ENCODE measurements at regions not wholly inside any gene's neighbourhood (a gene's known extent, or its start where the extent isn't known, plus 50 kb on each side); places are given as distances from the start of the nearest gene placed in this dataset.
A peak's percentile ranks its signal among the peaks of the same experiment; 100 is the strongest.
"Not testable (repeated sequence)": the region's sequence is repeated elsewhere in the genome, so short reads cannot be mapped to it uniquely, and the experiment has no call there.

DNA sequence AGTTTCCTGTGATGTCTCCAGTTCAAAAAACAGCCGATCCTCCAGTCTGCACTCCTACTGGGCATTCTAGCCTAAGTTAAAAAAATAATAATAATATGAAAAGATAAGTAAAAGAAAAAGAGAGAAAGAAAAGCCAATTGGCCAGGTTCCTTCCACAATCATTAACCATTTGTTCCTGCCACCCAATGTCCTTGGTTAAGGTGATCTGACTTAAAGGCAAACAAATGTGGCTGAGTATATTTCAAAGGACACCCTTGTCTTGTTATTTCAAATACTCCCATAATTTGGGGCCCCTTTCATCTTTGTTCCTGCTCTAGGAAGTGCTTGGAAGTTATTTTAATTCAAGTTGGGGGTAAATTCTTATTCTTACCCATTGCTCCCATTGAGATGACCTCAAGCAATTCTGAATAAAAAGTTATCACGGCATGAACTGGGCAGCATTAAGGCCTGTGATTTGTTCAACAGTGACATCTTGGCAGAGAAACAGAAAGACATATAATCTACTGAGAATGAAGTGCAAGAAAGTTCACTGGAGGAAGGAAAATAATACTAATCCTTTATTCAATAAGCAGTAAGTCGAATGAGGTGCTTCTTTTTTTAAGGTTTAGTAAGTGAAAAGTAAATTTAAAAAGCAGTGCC, 1054.5 kb upstream of the FANCL start:
- DNase-seq, result no peak

DNA sequence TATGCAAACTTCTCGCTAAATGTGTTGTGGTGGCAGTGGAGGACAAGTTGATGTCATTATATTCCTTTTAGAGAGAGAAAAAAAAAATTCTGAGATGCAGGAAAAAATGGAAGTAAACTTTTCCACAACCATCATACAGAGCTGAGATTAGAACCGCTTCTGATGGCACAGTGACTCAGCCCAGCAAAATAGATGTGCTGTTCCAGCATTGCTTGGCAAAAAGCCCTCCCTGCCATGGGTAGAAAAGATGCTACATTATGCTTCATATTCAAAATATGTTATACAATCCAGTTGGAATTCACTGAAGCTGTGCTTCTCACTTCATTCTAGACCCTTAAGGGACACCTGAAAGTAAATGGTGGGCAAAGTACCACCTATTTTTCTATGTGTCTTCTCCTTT, 1047.6 kb upstream of the FANCL start:
- DNase-seq, result no peak

DNA sequence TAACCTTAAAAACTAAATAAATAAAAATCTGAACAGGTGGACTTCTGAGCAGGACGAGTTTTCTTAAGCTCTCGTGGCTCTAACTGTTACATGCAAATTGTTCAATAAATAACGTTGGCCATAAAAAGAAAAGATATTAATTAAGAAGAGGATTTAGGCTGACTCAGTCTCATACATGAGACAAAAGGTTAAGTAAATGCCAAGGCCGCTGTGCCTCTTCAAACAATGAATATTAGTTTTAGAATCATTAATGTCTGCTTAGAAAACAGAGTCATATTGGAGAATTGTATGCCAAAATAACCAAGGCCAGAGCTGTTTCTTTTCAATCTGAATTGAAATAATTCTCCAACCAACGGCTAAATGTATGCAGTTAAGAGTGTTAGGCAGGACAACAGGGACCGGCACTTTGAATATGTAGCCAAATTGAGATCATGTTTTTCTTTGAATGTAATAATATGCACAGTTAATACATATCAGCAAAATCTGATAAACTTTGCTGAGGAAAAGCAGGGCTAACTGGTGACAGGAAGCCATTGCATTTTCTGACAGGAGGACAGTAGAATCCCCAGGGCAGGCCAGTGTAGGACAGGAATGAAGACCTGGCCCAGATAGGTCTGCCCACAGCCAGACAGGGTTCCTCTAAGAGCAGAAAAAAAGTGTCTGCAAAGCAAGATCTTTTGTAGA, 1041.4 kb upstream of the FANCL start:
- DNase-seq, result peak; percentile 13

DNA sequence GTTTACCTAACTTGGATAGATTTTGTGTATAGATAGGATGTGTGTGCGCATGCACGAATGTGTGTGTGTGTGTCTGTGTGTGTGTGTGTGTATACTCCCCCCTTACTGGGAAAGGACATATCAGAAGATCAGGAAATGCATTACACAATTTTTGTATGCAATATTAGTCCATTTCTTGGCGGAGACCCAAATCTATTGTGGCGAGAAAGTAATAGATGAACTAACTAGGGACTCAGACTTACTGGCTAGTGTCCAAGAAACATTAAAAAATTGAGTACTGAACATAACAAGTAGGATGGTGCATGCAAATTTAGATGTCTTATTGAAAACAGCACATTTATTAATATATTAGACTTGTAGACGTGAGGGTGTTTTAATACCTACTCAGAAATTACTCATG, 1036.5 kb upstream of the FANCL start:
- DNase-seq, result no peak

DNA sequence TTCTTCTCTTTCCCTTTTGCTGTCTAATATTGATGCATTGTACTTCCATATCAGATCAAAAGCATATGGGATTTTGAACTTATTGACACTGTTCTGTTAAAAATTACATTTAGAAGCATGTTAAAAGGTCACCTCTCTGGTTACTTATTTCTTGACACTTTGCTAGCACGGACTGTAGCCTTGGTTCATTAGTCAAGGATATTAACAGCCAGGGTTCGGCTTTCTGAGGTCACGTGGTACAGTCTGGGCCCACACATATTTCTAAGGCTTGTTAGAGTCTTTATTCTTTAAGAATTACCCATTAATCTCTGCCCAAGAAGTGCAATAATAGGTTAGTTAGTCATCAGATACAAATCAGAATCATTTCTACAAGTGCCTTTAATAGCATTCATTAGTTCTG, 1035.8 kb upstream of the FANCL start:
- DNase-seq, result no peak

DNA sequence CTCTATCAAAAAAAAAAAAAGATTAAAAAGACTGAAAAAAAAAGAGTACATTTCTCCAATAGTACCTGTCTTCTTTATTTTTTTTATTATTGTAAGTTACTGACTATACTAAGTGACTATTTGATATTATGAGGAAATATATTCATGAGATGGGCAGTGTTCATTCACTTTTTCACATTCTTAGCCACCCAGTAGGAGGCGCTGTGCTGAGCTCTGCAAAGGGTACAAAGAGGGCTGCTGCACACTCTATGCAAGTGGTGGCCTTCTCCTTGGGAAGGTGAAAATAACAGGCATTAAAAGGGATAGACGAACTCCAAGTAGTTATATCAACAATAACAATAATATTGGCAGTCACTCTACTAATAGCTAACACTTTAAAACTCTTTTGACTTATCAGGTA, 1034.9 kb upstream of the FANCL start:
- DNase-seq, result no peak

DNA sequence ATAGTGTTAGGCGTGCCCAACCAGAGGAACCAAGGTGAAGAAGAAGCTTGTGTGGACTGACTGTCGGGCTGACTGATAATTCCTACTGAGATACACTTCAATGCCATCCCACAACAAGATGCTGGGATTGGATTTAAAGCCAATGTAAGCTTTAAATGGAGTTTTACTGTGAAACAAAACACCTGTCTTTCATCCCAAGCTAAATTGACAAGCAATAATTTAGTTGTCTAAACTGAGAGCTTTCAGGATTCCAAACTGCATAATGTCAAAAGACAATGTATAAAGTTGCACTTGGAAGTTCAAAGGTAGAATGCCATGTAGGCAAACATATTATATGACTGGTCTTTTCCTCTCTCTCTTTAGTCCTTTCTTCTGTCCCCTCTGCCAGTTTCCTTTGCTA, 1025.3 kb upstream of the FANCL start:
- DNase-seq, result no peak

DNA sequence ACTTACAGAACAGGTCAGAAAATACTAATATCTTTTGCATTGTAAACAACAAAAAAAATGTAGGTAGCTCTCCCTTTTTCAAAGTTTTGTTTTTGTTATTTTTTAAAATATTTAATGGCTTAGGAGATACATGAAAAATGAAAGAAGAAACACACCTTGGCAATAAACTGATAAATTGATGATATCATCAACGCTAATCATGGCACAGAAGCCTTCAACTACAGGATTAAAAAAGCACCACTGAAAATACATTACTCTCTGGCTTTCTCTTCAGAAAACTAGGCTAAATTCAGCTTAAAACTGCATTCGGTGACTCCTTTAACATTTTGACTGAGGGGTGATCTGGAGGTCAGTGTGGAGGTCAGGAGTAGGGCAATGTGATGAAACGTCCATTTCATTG, 1018.8 kb upstream of the FANCL start:
- DNase-seq, result no peak

DNA sequence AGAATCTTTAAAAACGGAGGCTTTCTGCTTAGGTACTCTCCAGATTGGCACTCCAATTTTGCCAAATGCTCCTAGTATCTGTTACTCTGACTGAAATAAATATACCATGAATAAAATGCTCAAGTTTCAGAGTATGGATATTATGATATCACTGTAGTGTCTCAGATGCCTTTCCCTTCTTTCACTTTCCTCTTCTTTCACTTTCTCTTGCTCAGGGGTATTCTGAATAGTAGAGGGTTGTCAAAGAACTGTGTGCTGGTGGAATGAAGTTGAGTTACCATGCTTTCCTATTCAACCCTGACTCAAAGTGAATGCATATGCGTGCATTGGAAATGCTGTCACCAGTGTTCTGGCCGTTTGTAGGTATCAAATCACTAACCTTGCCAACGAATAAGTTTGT, 1015.2 kb upstream of the FANCL start:
- no peak for DNase-seq

DNA sequence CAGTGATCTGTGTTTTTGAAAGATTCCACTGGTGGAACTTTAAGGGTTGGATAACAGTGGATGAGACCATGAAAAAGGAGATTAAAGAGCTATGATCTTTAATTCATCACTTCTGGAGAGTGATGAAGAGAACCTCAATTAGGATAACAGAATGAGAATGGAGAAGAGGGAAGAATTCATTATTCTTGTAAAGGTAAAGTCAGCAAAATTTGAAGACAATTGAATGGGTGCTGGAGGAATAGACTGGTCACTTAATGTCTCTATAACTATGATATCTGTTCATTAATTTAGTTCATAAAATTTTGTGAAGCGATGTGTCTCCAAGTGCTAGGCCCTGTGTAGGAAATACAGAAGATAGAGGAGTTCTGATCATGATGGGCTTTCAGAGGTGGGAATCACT, 1013.2 kb upstream of the FANCL start:
- DNase-seq, result no peak

DNA sequence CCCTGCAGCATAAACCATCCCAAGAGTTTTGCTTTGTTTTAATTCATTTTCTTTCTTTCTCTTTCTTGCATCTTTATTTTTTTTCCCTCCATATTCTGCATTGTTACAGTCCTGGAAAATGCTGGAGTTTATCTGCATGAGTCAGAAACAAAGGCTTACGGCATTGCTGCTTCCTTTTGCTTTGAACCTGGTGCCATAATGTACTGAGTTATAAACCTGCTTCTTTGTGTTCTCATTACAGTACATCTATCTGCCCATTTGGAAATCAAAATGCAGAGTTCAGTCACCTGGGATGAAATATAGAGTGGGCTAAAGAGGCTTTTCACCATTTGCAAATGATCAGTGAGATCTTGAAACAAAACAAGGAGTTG, 1009.2 kb upstream of the FANCL start:
- DNase-seq, result peak; percentile 4

DNA sequence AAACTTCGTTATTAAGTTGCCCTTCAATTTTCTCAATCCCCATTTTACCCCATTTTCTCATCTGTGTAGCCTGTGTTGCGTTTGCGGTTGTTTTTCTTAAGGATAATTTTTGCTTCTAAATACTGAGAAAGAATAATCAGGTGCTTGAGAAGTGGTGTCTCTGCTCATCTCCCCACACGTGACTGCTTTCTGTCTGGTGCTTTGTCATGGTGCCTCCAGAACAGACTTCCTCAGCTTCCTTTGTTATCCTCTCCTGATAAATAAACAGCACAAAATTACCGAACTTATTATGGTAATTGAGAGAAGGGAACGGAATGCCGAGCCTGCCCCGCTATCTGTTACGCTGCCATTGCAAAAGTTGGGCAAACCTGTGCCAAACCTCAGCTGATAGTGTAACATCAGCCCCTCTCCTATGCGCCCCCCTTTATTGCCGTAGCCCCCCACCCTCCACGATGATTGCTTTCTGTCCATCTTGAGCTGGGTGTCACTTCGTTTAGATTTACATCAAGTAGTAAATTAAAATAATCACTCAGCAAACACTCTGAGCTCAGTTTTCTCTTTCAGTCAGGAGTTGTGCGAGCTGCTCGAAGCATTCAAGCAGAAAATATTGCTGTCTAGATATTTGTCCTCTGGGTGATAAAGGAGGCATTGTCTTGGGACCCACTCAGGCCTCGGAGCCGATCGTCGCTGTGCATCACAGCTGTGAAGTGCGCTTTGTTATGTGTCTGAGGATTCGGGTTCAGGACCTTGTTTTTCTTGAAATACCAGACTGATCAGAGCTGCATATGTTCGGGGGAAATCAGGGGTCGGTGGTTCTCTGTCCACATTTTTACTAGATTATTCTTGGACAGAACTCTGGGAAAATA, 1008.5 kb upstream of the FANCL start:
- DNase-seq, result peak; percentile 83

DNA sequence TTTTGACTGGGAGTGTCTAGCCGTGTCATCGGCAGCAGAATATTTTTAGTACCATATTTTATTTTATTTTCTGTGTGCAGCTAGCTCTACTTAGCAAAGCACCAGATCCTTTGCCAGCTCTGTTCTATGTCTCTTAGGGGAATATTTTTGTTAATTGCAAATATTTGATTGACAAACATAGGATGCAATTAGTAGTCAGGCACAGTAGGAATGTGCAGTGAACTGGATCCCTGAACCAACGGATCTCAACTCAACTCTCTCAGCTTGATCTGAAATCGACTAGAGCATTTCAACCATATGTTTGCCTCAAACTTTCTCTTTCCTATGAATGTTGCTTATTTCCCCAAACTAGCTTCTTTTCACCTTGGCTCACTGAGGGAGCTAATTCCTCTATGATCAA, 998.0 kb upstream of the FANCL start:
- peak; percentile 25 for DNase-seq

DNA sequence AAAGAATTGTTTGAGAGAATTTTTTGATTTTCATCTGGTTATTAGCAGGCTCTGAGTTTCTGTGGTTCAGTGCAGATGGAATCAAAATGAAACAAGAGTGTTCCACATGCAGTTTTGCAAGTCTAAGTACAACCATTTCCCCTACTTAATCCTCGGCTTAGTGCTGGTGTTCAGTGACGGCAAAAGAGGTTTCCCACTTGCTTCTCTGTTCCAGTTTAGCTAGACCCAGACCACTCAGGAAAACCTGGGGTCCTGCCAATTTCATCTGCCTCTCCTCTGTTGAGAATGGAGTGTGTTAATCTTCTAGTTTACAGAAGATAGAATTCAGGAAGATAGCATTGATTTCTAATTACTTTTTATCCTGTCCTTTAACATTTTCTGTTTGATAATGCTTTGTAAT, 996.2 kb upstream of the FANCL start:
- no peak for DNase-seq

DNA sequence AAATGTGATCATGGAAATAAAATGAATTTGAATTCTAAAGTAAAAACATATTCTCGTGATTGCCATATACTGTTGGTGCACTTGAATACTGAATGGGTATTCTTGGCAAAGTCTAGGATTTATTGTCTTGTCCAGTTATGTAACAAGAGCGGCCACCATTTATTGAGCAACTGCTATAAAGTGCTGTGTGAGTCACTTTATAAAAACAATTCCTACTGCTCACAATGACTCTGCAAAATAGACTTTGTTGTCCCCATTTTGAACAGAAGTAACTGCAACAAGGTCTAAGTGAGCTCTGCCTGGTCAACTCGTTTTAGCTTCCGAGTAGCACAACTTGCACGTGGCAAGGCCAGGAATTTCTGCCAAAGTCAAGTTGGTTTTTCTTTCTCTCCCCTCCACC, 995.6 kb upstream of the FANCL start:
- DNase-seq, result no peak

DNA sequence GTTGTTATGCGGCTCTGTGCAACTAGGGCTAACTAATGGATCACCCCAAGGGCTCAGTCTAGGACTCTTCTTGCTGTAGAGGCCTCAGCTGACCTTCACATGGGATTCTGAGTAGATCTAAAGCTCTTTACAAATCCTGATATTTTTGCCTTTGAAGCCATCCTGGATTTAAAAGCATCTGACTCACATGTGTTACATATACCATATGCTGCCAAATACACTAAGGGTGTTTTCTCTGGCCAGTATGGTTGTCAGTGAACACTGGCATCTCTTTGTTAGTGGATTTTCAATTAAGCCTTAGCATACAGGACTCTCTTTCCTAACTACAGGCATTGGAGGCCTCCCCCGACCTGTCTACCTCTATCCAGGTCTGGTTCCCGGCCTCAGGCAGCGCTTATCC, 992.8 kb upstream of the FANCL start:
- DNase-seq, result no peak

DNA sequence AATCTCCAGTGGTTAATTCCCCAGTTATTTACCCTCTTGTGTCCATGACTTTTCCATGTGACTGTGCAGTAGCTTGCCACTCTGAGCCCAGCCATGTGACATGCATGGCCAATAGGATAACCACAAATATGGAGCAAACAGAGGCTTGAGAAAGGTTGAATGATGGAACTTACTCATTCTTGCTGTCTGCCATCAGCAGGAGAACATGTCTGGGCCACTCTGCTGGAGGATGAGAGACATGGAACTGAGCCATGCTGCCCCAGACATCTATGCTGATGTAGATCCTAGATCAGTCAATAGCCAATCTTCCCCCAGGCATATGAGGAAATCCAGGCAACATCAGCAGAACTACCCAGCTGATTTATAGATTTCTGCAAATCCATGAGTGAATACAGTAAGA, 992.3 kb upstream of the FANCL start:
- DNase-seq, result no peak

DNA sequence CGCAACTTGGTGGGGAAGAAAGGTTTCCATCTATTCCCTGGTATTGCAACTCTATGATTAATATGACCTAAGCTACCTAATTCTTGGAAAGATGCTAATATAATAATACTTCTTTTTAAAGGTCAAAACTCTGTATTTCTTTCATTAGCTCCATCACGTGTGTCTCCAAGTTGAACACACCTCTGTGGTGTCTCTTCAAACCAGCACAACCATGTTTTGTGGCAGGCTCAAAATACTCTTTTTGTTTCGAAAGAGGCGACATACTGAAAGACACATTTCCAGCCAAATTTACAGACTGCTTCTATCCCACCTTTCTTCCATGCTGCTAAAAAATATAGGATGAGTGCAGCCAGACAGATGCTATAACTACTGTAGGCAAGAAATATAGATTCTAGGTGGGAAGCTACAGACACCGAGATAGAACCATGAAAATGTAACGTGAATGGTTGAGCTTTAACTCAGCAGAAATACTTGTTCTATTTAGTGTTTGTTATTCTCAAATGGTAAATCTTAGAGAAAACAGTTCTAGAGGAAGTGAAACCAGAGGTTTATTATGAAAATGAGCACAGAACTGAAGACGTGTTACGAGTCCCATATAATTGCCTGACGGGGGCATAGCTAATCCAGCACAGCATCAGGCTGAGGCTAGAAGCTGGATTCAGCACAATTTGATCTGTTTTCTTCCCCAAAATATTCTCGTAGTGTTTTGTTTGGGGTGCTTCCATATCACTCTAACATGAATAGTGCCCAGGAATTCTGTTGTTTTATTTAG, 991.5 kb upstream of the FANCL start:
- no peak for DNase-seq

DNA sequence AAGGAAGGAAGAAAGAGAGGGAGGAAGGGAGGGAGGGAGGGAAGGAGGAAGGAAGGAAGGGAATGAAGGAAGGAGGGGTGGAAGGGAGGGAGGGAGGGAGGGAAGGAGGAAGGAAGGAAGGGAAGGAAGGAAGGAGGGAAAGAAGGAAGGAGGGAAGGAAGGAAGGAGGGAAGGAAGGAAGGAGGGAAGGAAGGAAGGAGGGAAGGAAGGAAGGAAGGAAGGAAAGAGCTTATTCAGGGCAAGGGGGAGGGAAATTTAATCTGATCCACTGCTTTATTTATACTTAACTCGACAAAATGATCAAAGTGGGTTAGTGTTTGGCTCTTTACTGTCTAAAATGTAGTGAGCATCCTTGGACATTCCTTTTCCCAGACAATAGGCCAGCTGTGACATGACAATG, 985.2 kb upstream of the FANCL start:
- DNase-seq, result not testable (repeated sequence)

DNA sequence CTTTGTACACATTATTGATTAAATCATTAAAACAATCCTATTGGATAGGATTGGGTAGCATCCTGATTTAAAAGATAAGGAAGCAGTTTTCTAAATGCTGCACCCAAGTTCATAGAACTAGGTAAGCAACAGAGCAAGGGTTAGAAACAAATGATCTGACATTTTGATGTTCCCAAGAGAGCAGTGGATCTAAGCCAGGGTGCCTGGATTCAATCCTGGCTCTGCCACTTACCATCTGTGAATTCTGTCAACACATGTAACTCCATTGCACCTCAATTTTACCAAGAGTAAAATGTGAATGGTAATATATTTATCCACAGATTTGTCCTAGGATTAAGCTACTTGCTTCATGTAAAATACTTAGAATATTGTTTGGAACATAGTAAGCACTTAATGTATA, 982.6 kb upstream of the FANCL start:
- no peak for DNase-seq

DNA sequence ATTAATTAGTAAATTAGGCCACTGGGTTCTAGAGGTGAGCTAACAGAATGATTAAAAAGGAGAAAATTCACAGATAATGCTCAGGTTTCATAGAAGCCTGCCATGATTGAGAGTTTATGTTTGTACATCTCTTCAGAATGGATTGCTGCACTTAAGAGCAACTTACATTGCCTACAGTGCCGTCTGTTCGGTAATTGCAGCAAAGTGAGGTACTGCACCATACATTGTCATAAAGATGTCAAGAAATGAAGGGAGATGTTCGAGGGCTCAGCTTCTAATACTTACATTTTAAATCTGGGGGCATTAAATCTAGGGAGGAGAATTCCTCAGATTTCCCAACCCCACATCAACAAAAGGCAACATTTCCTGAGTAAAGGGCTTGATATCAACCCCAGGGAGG, 976.2 kb upstream of the FANCL start:
- DNase-seq, result no peak

DNA sequence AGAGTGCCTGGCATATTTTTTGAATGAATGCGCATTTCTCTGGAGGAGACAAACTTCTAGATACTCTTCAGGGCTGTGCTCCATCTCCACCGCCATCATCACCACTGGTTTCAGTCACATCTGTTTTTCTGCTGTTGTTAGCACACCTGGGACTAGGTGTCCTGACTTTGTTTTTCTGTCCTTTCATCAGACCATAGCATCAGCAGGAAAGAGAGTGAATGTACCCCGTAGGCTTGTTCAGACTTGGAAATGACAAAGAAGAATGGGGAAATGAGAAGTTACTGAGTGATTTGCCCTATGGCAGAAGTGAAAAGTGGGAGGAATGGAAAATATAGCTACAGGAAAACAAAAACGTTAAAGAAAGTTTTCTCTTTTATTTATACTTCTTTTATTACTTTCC, 965.2 kb upstream of the FANCL start:
- no peak for DNase-seq

DNA sequence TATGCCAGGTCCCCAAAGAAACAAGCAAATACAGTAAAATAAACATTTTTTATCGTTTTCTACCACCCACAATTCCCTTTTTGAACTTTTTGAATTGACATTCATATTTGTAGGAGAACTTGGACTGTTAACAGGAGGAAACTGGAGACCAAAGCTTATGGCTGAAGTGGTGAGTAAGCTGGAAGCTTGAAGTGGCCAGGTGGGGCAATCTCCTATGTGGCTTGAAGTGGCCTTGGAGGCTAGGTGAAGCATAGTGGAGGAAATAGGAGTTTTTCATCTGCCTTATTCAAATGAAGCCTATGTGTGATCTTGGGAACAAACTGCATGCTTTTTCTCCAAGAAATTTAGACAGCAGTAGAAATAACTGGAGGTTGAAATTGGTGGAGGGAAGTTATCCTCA, 962.9 kb upstream of the FANCL start:
- DNase-seq, result no peak

DNA sequence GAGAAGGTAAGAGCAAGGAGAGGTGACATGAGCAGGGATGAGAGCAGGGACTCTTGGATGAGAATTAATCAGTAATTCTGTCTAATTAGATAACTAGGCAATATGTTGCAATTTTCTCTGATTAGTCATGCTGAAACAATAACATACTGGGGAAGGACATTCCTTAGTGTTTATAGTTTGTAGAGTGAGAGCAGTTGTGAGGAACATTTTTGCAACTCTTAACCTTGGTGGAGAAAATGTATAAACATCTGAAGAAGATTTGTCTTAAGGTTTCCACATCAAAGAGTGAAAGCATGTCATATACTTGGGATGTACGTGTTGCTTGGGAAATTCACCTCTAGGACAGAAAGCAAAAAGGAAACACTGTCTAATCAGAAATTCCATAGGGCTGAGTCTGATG, 955.4 kb upstream of the FANCL start:
- no peak for DNase-seq

All from NCI-H146 (cell line).